Adrenal gland (tissue), 9 donors: ENCODE measurements at regions not wholly inside any gene's neighbourhood (a gene's known extent, or its start where the extent isn't known, plus 50 kb on each side); places are given as distances from the start of the nearest gene placed in this dataset.
"Not testable (repeated sequence)": the region's sequence is repeated elsewhere in the genome, so short reads cannot be mapped to it uniquely, and the experiment has no call there.

Experiments
- DNase-seq, 7 donors: peaks; one replicate each; pipeline ENCODE4 v3.0.0-alpha.2; 2019 to 2020
- H3K27ac ChIP-seq, 5 donors: fragments of 200-600 bp; sonication (generic) in 4 of 5; 1 replicate in 3 of 5; 2 replicates in 2 of 5; pipeline versions ENCODE4 v1.5.1 to v1.8.0; 2016 to 2020; ENCODE audit warnings: mild to moderate bottlenecking in 1 of 5
- H3K27me3 ChIP-seq: fragments of 200-600 bp; 2 replicates; pipeline ENCODE4 v1.8.0; 2021
- H3K36me3 ChIP-seq, 2 donors: fragments of 200-600 bp; replicated peaks in 1 of 2; 1 replicate in 1 of 2; 2 replicates in 1 of 2; pipeline versions ENCODE4 v1.5.1 to v1.8.0; 2018 to 2022
- H3K4me1 ChIP-seq, 2 donors: fragments of 200-600 bp; replicated peaks in 1 of 2; 1 replicate in 1 of 2; 2 replicates in 1 of 2; pipeline versions ENCODE4 v1.5.1 to v1.8.0; 2018 to 2021
- H3K4me3 ChIP-seq, 4 donors: fragments of 200-600 bp; sonication (generic) in 3 of 4; one replicate each; pipeline ENCODE4 v1.5.1; 2016 to 2018
- H3K9me3 ChIP-seq, 3 donors: fragments of 200-600 bp; sonication (generic) in 1 of 3; replicated peaks in 1 of 3; 1 replicate in 2 of 3; 2 replicates in 1 of 3; pipeline versions ENCODE4 v1.5.1 to v1.8.0; 2016 to 2021
- CTCF ChIP-seq, 6 experiments: fragments of 450-650 bp in 4 of 6; fragments of 200-600 bp in 2 of 6; sonication (generic) in 1 of 6; IDR thresholded peaks; 1 replicate in 5 of 6; 2 replicates in 1 of 6; pipeline versions ENCODE4 v1.5.1 to v1.8.0; 2016 to 2021; ENCODE audit warnings: antibody characterized with exemption in 6 of 6, mild to moderate bottlenecking in 2 of 6, moderate library complexity in 1 of 6
- POLR2A ChIP-seq, 2 donors: fragments of 450-650 bp; IDR thresholded peaks; one replicate each; pipeline ENCODE4 v1.6.1; 2017; ENCODE audit warnings: antibody characterized with exemption in 2 of 2, mild to moderate bottlenecking in 2 of 2, moderate library complexity in 1 of 2
- WGBS, 4 donors: extraction: QIAGEN DNeasy Blood & Tissue Kit in 2 of 4; methylation state at CpG; one replicate each; pipeline versions ENCODE4 v1.1.5 to v1.1.7; 2013 to 2017; 5-methylcytosine and 5-hydroxymethylcytosine counted together
- intact Hi-C, 2 donors: fragments of 100-400 bp; cut with DNase I; formaldehyde crosslinking; loops; one replicate each; pipeline versions ENCODE4 v1.14.1 to v1.15.0; 2022 to 2023
- donor health status: healthy with polysubstance abuse.
- donor health status: Bipolar disorder and iron deficiency.
- donor health status: DM: yes; HTN: yes; CAD: no.
- donor health status: DM: no; HTN: no; CAD: no.
- donor health status: DM: no; HTN: no; CAD: no.

DNA sequence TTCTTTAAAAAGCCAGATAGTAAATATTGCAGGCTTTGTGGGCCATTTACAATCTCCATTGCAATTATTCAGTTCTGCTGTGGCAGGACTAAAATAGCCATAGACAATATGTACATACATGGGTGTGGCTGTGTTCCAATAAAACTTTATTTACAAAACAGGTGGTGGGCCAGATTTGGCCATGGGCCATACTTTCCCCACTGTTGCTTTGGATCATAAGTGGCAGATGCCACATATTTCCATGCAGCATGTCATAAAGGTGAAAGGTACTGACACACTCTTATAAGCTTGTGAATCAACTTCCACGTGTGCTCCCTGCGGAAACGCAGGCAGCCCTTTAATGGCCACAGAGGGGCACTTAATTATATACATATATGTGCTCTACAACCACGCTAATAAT lies 244.4 kb upstream of the FOXN3 start:
- no peaks in the 10 kb centered on the region for H3K9me3 ChIP-seq
- DNase-seq: no peak
- no peaks in the 10 kb centered on the region for H3K27me3 ChIP-seq
- TF ChIP-seq POLR2A (IDR thresholded peaks at IDR 0.05) (no peak), CTCF (IDR thresholded peaks at IDR 0.05) (no peak)
- H3K27ac ChIP-seq: no peak overlapping the region
- no peaks in the 10 kb centered on the region for H3K36me3 ChIP-seq
- no peaks in the 10 kb centered on the region for H3K4me1 ChIP-seq
- 81 to 96% (median 91%) methylated on average over 4 of the region's 4 CpGs for WGBS, 4 donors
- intact Hi-C loops: no loop called here
- H3K4me3 ChIP-seq: no peak overlapping the region

DNA sequence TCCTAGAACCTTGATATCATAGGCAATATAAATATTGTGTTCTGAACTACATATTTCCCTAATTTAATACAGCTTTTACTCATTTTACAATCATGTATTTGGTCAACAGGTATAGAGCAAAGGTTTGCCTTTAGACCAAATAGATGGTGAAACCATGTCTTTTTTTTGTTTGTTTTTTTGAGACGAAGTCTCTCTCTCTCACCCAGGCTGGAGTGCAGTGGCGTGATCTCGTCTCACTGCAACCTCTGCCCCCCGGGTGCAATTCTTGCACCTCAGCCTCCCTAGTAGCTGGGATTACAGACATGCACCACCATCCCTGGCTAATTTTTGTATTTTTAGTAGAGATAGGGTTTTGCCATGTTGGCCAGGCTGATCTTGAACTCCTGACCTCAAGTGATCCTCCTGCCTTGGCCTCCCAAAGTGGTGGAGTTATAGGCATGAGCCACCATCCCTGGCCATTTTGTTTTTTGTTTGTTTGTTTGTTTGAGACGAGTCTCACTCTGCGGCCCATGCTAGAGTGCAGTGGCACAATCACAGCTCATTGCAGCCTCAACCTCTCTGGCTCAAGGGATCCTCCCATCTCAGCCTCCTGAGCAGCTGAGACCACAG lies 243.7 kb upstream of the FOXN3 start:
- DNase-seq, H3K27me3 ChIP-seq, H3K4me1 ChIP-seq, intact Hi-C loops, H3K36me3 ChIP-seq, H3K9me3 ChIP-seq, H3K4me3 ChIP-seq: not testable (repeated sequence)
- 87 to 98% (median 94%) methylated on average over 6 of the region's 6 CpGs for whole genome bisulfite sequencing, 4 donors
- peak overlapping the region in 1 of 5 donors; percentile 11 for H3K27ac ChIP-seq

- Histone ChIP-seq H3K27me3 (no peaks in the 10 kb centered on the region), H3K36me3 (no peaks in the 10 kb centered on the region), H3K9me3 (no peaks in the 10 kb centered on the region), H3K4me1 (no peaks in the 10 kb centered on the region), H3K4me3 (no peak overlapping the region), H3K27ac (peak overlapping the region in 1 of 5 donors; percentile 11)
- peak in 2 of 7 donors; percentile 13 to 66 for DNase-seq
- intact Hi-C loops: no loop called here
- 55 to 68% (median 58%) methylated on average over 5 of the region's 5 CpGs for WGBS, 4 donors
- TF ChIP-seq CTCF (IDR thresholded peaks at IDR 0.05): no peak
- no peak for TF ChIP-seq POLR2A (IDR thresholded peaks at IDR 0.05)
These were observed 243.1 kb upstream of the FOXN3 start for GRCh38 chr14:89660166-89660565.

DNA sequence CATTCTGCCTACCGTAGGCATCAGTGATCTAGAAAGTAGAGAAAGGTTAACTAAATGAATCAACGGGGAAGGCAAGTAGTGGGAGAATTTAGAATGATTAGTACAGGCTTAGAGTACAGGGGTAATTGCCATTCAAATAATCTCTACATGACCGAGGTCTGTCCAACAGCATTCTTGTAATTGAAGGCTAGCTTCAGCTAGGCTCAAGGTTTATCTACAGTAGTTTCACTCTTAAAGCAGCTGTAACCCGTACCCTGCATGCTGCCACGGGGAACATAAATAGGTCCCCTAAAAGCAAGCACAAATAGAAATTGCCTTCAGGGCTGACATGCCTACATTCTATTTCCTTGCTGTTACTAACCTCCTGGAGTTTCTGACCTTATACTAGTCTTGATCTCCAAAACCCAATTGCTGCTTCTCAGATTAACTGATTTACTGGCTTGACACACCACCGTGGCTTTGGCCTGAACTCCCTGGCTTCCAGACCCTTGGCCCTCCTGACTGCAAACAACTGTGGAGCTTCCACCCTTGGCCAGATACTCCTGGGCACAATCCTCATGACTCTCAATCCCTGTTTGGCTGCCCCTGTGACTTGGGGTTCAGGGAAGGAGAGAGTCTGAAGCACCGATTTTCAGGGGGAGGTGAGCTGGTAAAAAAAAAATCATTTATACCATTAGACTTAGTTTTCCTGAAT lies 242.1 kb upstream of the FOXN3 start:
- Histone ChIP-seq H3K4me1 (no peaks in the 10 kb centered on the region), H3K4me3 (no peak overlapping the region), H3K9me3 (no peaks in the 10 kb centered on the region), H3K27me3 (no peaks in the 10 kb centered on the region), H3K27ac (no peak overlapping the region), H3K36me3 (no peaks in the 10 kb centered on the region)
- DNase-seq: no peak
- intact Hi-C loops: no loop called here
- WGBS, 4 donors: 74 to 75% (median 74%) methylated on average over 7 of the region's 7 CpGs
- no peak for TF ChIP-seq POLR2A (IDR thresholded peaks at IDR 0.05)
- TF ChIP-seq CTCF (IDR thresholded peaks at IDR 0.05): no peak

- WGBS, 4 donors: 94 to 100% (median 99%) methylated on average over 1 of the region's 1 CpG
- no peak overlapping the region for H3K4me3 ChIP-seq
- no peaks in the 10 kb centered on the region for H3K4me1 ChIP-seq
- H3K9me3 ChIP-seq: no peaks in the 10 kb centered on the region
- intact Hi-C loops: no loop called here
- no peak for DNase-seq
- no peaks in the 10 kb centered on the region for H3K36me3 ChIP-seq
- no peak overlapping the region for H3K27ac ChIP-seq
- TF ChIP-seq CTCF (IDR thresholded peaks at IDR 0.05) (no peak), POLR2A (IDR thresholded peaks at IDR 0.05) (no peak)
- H3K27me3 ChIP-seq: no peaks in the 10 kb centered on the region
These were observed 240.0 kb upstream of the FOXN3 start for GRCh38 chr14:89657014-89657413.
